ENCODE measurements at regions not wholly inside any gene's neighbourhood (a gene's known extent, or its start where the extent isn't known, plus 50 kb on each side); places are given as distances from the start of the nearest gene placed in this dataset.

GRCh38 chr1:87804128-87804527 is 475.4 kb downstream of the LMO4 start:
- in situ Hi-C loops (cut with HindIII; ENCODE audit: low sequenced_read_pairs) = no loop called here

GRCh38 chr1:87805666-87806378 is 477.1 kb downstream of the LMO4 start:
- in situ Hi-C loops (cut with HindIII; ENCODE audit: low sequenced_read_pairs) = no loop called here

GRCh38 chr1:87806379-87807094 is 477.9 kb downstream of the LMO4 start:
- in situ Hi-C loops (cut with HindIII; ENCODE audit: low sequenced_read_pairs) = no loop called here

GRCh38 chr1:87810166-87810565 is 481.5 kb downstream of the LMO4 start:
- in situ Hi-C loops (cut with HindIII; ENCODE audit: low sequenced_read_pairs) = no loop called here

GRCh38 chr1:87812871-87813577 is 484.3 kb downstream of the LMO4 start:
- in situ Hi-C loops (cut with HindIII; ENCODE audit: low sequenced_read_pairs) = no loop called here

- in situ Hi-C loops (cut with HindIII; ENCODE audit: low sequenced_read_pairs) = no loop called here
Observed at GRCh38 chr1:87814573-87814972, 485.9 kb downstream of the LMO4 start.

- in situ Hi-C loops (cut with HindIII; ENCODE audit: low sequenced_read_pairs) = no loop called here
Observed at GRCh38 chr1:87816646-87817045, 488.0 kb downstream of the LMO4 start.

GRCh38 chr1:87820668-87821334 is 492.1 kb downstream of the LMO4 start:
- in situ Hi-C loops (cut with HindIII; ENCODE audit: low sequenced_read_pairs) = no loop called here

- in situ Hi-C loops (cut with HindIII; ENCODE audit: low sequenced_read_pairs) = no loop called here
Observed at GRCh38 chr1:87821335-87821697, 492.6 kb downstream of the LMO4 start.

GRCh38 chr1:87826681-87827251 is 498.1 kb downstream of the LMO4 start:
- in situ Hi-C loops (cut with HindIII; ENCODE audit: low sequenced_read_pairs) = no loop called here

- in situ Hi-C loops (cut with HindIII; ENCODE audit: low sequenced_read_pairs) = no loop called here
Observed at GRCh38 chr1:87829360-87829759, 500.7 kb downstream of the LMO4 start.

- in situ Hi-C loops (cut with HindIII; ENCODE audit: low sequenced_read_pairs) = no loop called here
Observed at GRCh38 chr1:87830432-87830978, 501.8 kb downstream of the LMO4 start.

GRCh38 chr1:87833166-87833565 is 504.5 kb downstream of the LMO4 start:
- in situ Hi-C loops (cut with HindIII; ENCODE audit: low sequenced_read_pairs) = no loop called here

- in situ Hi-C loops (cut with HindIII; ENCODE audit: low sequenced_read_pairs) = no loop called here
Observed at GRCh38 chr1:87834151-87834550, 505.5 kb downstream of the LMO4 start.

GRCh38 chr1:87834941-87835340 is 506.3 kb downstream of the LMO4 start:
- in situ Hi-C loops (cut with HindIII; ENCODE audit: low sequenced_read_pairs) = no loop called here

GRCh38 chr1:87840767-87841166 is 512.1 kb downstream of the LMO4 start:
- in situ Hi-C loops (cut with HindIII; ENCODE audit: low sequenced_read_pairs) = no loop called here

GRCh38 chr1:87841332-87841731 is 512.7 kb downstream of the LMO4 start:
- in situ Hi-C loops (cut with HindIII; ENCODE audit: low sequenced_read_pairs) = no loop called here

- in situ Hi-C loops (cut with HindIII; ENCODE audit: low sequenced_read_pairs) = no loop called here
Observed at GRCh38 chr1:87842156-87842555, 513.5 kb downstream of the LMO4 start.

GRCh38 chr1:87844251-87844650 is 515.6 kb downstream of the LMO4 start:
- in situ Hi-C loops (cut with HindIII; ENCODE audit: low sequenced_read_pairs) = no loop called here

- in situ Hi-C loops (cut with HindIII; ENCODE audit: low sequenced_read_pairs) = no loop called here
Observed at GRCh38 chr1:87851490-87851889, 522.8 kb downstream of the LMO4 start.

Measured in endothelial cell of hepatic sinusoid (primary cell).